ENCODE measurements at regions not wholly inside any gene's neighbourhood (a gene's known extent, or its start where the extent isn't known, plus 50 kb on each side); places are given as distances from the start of the nearest gene placed in this dataset.

DNA sequence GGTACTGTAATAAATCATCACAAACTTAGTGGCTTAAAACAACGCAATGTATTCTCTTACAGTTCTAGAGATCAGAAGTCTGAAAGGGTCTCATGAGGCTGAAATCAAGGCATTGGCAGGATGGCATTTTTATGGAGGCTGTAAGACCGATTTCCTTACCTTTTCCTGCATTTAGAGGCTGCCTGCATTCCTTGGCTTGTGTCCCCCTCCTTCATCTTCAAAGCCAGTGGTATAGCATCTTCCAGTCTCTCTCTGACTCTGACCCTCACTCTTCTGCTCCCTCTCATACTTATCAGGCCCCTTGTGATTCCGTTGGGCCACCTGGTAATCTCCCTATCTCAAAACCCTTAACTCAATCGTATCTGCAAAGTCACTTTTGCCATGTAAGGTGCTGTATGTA is 258.2 kb upstream of the JADE1 start:
- H3K27me3 ChIP-seq (ENCODE audit: insufficient read depth, low read length, poor library complexity, severe bottlenecking): no peaks in the 10 kb centered on the region
- peaks cover 8 to 16% of the 10 kb centered on the region in 2 donors for H3K27me3 Mint-ChIP-seq
- no peaks in the 10 kb centered on the region for H3K9me3 ChIP-seq (ENCODE audit: low read length)
- ChIA-PET POLR2A (no interaction called here), CTCF (no interaction called here)
- no peak overlapping the region for H3K4me3 Mint-ChIP-seq
- no peak overlapping the region for H3K4me3 ChIP-seq (ENCODE audit: low read length)
- no peak overlapping the region for H3K27ac Mint-ChIP-seq
- peaks cover 11 to 18% (median 16%) of the 10 kb centered on the region in 3 donors for H3K4me1 Mint-ChIP-seq
- peaks cover 7% of the 10 kb centered on the region for H3K4me1 ChIP-seq (ENCODE audit: insufficient read depth, low read length)
- DNase-seq: no peak
- peaks cover 0 to 5% (median 0%) of the 10 kb centered on the region in 3 donors for H3K36me3 Mint-ChIP-seq
- no peak overlapping the region for H3K27ac ChIP-seq (ENCODE audit: low read depth, low read length)
- H3K9me3 Mint-ChIP-seq: no peaks in the 10 kb centered on the region
- no peaks in the 10 kb centered on the region for H3K36me3 ChIP-seq (ENCODE audit: insufficient read depth, low read length)

DNA sequence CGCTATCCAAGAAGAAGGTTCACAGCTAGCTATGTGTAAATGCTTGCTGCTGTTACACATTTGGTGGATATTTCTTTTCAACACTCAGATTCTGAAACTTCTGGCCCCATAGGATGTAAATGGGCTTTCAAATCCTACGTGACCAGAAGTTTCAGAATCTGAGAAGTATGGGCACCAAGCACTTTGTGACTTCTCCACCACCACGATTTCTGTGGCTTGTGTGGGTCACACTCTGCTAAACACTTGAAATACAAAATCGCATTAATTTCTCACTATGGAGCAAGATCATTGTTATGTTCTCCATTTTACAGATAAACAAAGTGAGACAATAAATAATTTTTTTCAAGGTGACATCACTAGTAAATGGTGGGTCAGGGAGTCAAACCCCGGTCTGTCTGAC is 259.4 kb upstream of the JADE1 start:
- DNase-seq: no peak
- Mint-ChIP-seq H3K36me3 (peaks cover 0 to 5% (median 0%) of the 10 kb centered on the region in 3 donors), H3K9me3 (no peaks in the 10 kb centered on the region), H3K27ac (no peak overlapping the region), H3K4me1 (peaks cover 11 to 18% (median 16%) of the 10 kb centered on the region in 3 donors), H3K4me3 (no peak overlapping the region), H3K27me3 (peaks cover 8 to 16% of the 10 kb centered on the region in 2 donors)
- H3K27ac ChIP-seq (ENCODE audit: low read depth, low read length): no peak overlapping the region
- H3K27me3 ChIP-seq (ENCODE audit: insufficient read depth, low read length, poor library complexity, severe bottlenecking): no peaks in the 10 kb centered on the region
- ChIA-PET CTCF (no interaction called here), POLR2A (no interaction called here)
- no peaks in the 10 kb centered on the region for H3K36me3 ChIP-seq (ENCODE audit: insufficient read depth, low read length)
- no peak overlapping the region for H3K4me3 ChIP-seq (ENCODE audit: low read length)
- peaks cover 7% of the 10 kb centered on the region for H3K4me1 ChIP-seq (ENCODE audit: insufficient read depth, low read length)
- H3K9me3 ChIP-seq (ENCODE audit: low read length): no peaks in the 10 kb centered on the region

DNA sequence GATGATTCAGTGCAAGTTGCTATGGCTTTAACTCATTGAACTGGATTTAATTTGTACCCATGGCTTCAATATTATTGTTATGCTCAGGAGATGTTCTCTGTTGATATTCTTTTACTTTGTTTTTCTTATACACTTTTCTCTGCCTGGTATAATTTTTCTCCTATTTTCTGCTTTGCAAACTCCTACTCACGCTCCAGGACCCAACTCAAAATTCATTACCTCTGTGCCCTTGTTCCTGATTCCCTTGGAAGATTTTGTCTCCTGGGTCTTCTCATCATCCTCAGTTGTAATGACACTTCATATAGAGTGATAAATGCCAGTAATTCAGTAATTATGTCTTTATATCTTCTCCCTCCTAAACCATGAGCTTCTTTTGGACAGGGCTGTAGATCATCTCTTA is 259.9 kb upstream of the JADE1 start:
- H3K9me3 Mint-ChIP-seq: no peaks in the 10 kb centered on the region
- H3K9me3 ChIP-seq (ENCODE audit: low read length): no peaks in the 10 kb centered on the region
- no peaks in the 10 kb centered on the region for H3K36me3 ChIP-seq (ENCODE audit: insufficient read depth, low read length)
- ChIA-PET POLR2A (no interaction called here), CTCF (no interaction called here)
- H3K27me3 Mint-ChIP-seq: peaks cover 10 to 16% of the 10 kb centered on the region in 2 donors
- DNase-seq: no peak
- H3K4me1 ChIP-seq (ENCODE audit: insufficient read depth, low read length): peaks cover 7% of the 10 kb centered on the region
- no peak overlapping the region for H3K4me3 Mint-ChIP-seq
- H3K4me3 ChIP-seq (ENCODE audit: low read length): no peak overlapping the region
- peaks cover 11 to 18% (median 16%) of the 10 kb centered on the region in 3 donors for H3K4me1 Mint-ChIP-seq
- peaks cover 0 to 5% (median 0%) of the 10 kb centered on the region in 3 donors for H3K36me3 Mint-ChIP-seq
- H3K27ac ChIP-seq (ENCODE audit: low read depth, low read length): no peak overlapping the region
- H3K27me3 ChIP-seq (ENCODE audit: insufficient read depth, low read length, poor library complexity, severe bottlenecking): no peaks in the 10 kb centered on the region
- H3K27ac Mint-ChIP-seq: no peak overlapping the region

DNA sequence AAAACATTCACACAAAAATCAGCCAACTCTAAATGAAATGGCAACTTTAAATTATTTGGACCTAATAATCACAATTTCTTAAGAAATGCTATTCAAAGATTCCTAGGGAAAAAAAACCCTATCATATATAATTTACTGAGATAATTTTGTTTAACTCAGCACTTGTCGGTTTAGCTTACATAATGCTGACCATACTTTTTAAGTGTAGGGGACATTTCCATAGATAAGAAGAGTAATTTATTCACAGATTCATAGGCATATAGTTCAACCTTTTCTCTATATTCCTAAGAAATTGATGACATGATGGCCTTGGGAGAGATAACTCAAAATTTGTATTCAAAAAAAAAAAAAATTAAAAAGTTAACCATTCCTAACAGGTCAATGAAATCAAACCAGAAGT is 260.8 kb upstream of the PGRMC2 start:
- Histone ChIP-seq H3K36me3 (ENCODE audit: insufficient read depth, low read length) (no peaks in the 10 kb centered on the region), H3K4me3 (ENCODE audit: low read length) (no peak overlapping the region), H3K9me3 (ENCODE audit: low read length) (no peaks in the 10 kb centered on the region), H3K4me1 (ENCODE audit: insufficient read depth, low read length) (no peaks in the 10 kb centered on the region), H3K27ac (ENCODE audit: low read depth, low read length) (no peak overlapping the region), H3K27me3 (ENCODE audit: insufficient read depth, low read length, poor library complexity, severe bottlenecking) (no peaks in the 10 kb centered on the region)
- ChIA-PET POLR2A (no interaction called here), CTCF (no interaction called here)
- Mint-ChIP-seq H3K27me3 (peaks cover 10 to 16% of the 10 kb centered on the region in 2 donors), H3K36me3 (peaks cover 0 to 5% (median 0%) of the 10 kb centered on the region in 3 donors), H3K27ac (no peak overlapping the region), H3K9me3 (no peaks in the 10 kb centered on the region), H3K4me3 (no peak overlapping the region), H3K4me1 (peaks cover 7 to 10% (median 9%) of the 10 kb centered on the region in 3 donors)
- no peak for DNase-seq

DNA sequence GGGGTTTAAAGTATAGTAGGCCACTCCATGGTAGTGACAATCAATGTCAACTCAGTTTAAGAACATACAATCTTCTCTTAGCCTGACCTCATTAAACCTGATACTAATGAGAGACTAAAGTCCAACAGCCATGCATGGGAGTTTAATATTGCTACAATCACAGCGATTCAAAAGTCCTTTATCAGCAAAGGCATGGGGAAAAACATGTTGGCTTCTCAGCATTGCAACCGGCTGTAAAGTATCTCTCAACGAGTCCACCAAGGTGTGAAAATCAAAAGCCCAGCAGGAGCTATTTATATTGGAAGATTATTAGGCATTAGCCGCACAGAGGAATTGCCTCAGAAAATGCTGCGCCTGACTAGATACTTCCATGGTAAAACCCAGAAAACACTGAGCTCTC is 256.7 kb upstream of the PGRMC2 start:
- Histone ChIP-seq H3K27me3 (ENCODE audit: insufficient read depth, low read length, poor library complexity, severe bottlenecking) (no peaks in the 10 kb centered on the region), H3K27ac (ENCODE audit: low read depth, low read length) (no peak overlapping the region), H3K36me3 (ENCODE audit: insufficient read depth, low read length) (no peaks in the 10 kb centered on the region), H3K4me1 (ENCODE audit: insufficient read depth, low read length) (no peaks in the 10 kb centered on the region), H3K9me3 (ENCODE audit: low read length) (no peaks in the 10 kb centered on the region), H3K4me3 (ENCODE audit: low read length) (no peak overlapping the region)
- ChIA-PET POLR2A (no interaction called here), CTCF (interaction anchor here (1.7 kb wide), 1 partner anchor 10 kb away, joined by 4 read pairs; no protein-coding TSS in a partner anchor)
- Mint-ChIP-seq H3K9me3 (no peaks in the 10 kb centered on the region), H3K4me3 (no peak overlapping the region), H3K27ac (no peak overlapping the region), H3K4me1 (no peaks in the 10 kb centered on the region), H3K27me3 (peaks cover 8 to 14% of the 10 kb centered on the region in 2 donors), H3K36me3 (no peaks in the 10 kb centered on the region)
- DNase-seq: no peak

DNA sequence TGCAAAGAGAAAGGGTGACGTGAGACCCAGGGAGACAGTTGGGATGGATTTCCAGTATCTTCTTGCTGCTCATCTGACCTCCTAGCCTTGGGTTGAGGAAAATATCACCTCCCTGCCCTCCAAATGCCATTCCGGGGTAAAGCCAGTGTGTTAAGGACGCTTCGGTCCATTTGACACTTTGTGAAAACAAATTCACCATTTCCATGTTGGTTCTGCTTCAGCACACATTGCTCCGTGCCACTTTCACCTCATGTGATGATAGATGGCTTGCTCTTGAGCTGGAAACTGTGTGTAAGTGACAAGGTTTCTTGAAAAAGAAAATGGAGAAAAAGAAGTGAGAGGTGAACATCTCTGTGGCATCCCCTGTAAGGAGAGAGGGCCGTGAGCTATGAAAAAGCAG is 256.1 kb upstream of the PGRMC2 start:
- H3K27me3 ChIP-seq (ENCODE audit: insufficient read depth, low read length, poor library complexity, severe bottlenecking): no peaks in the 10 kb centered on the region
- Mint-ChIP-seq H3K4me1 (no peaks in the 10 kb centered on the region), H3K4me3 (no peak overlapping the region), H3K27ac (no peak overlapping the region), H3K27me3 (peaks cover 11 to 12% of the 10 kb centered on the region in 2 donors), H3K36me3 (no peaks in the 10 kb centered on the region), H3K9me3 (no peaks in the 10 kb centered on the region)
- DNase-seq: no peak
- no peaks in the 10 kb centered on the region for H3K4me1 ChIP-seq (ENCODE audit: insufficient read depth, low read length)
- H3K27ac ChIP-seq (ENCODE audit: low read depth, low read length): no peak overlapping the region
- POLR2A ChIA-PET: no interaction called here
- no peaks in the 10 kb centered on the region for H3K36me3 ChIP-seq (ENCODE audit: insufficient read depth, low read length)
- no peak overlapping the region for H3K4me3 ChIP-seq (ENCODE audit: low read length)
- CTCF ChIA-PET: no interaction called here
- no peaks in the 10 kb centered on the region for H3K9me3 ChIP-seq (ENCODE audit: low read length)

DNA sequence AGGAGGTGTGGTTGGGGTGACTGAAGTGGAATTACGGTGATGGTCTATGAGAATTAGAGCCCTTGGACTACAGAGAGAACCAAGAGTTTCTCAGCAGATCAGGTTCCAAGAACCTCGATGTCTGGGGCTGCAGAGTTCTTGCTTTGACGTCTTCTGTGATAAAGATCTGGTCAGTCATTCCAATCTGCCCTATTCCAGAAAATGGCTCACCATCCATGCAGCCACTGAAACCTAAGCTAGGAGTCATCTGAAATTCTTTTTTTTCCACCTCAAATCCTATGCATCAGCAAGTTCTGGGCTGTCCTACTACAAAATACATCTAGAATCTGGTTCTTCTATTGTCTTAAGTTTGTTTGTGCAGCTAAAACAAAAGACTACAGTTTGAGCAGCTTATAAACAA is 254.4 kb upstream of the PGRMC2 start:
- H3K27me3 Mint-ChIP-seq: peaks cover 14 to 15% of the 10 kb centered on the region in 2 donors
- no peaks in the 10 kb centered on the region for H3K9me3 Mint-ChIP-seq
- H3K36me3 Mint-ChIP-seq: no peaks in the 10 kb centered on the region
- H3K4me3 Mint-ChIP-seq: no peak overlapping the region
- Histone ChIP-seq H3K27ac (ENCODE audit: low read depth, low read length) (no peak overlapping the region), H3K4me3 (ENCODE audit: low read length) (no peak overlapping the region), H3K9me3 (ENCODE audit: low read length) (no peaks in the 10 kb centered on the region), H3K27me3 (ENCODE audit: insufficient read depth, low read length, poor library complexity, severe bottlenecking) (no peaks in the 10 kb centered on the region), H3K4me1 (ENCODE audit: insufficient read depth, low read length) (no peaks in the 10 kb centered on the region), H3K36me3 (ENCODE audit: insufficient read depth, low read length) (no peaks in the 10 kb centered on the region)
- ChIA-PET CTCF (no interaction called here), POLR2A (no interaction called here)
- DNase-seq: no peak
- no peak overlapping the region for H3K27ac Mint-ChIP-seq
- H3K4me1 Mint-ChIP-seq: no peaks in the 10 kb centered on the region

DNA sequence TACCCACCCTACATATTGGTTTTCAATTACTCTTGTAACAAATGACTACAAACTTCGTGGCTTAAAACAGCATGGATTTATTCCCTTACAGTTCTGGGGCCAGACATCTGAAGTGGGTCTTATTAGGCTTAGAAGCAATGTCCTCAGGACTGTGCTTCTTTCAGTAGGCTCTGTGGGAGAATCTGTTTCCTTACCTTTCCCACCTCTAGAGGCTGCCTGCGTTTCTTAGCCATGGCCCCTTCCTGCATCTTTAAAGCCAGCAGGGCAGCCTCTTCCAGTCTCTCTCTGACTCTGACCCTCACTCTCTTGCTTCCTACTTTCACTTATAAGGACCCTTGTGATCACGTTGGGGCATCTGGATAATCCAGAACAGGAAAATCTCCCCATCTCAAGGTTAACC is 252.5 kb upstream of the PGRMC2 start:
- no peak overlapping the region for H3K27ac ChIP-seq (ENCODE audit: low read depth, low read length)
- H3K36me3 ChIP-seq (ENCODE audit: insufficient read depth, low read length): no peaks in the 10 kb centered on the region
- Mint-ChIP-seq H3K27me3 (peaks cover 11 to 23% of the 10 kb centered on the region in 2 donors), H3K4me3 (no peak overlapping the region), H3K9me3 (no peaks in the 10 kb centered on the region), H3K36me3 (no peaks in the 10 kb centered on the region), H3K27ac (no peak overlapping the region), H3K4me1 (no peaks in the 10 kb centered on the region)
- no peak for DNase-seq
- H3K4me1 ChIP-seq (ENCODE audit: insufficient read depth, low read length): no peaks in the 10 kb centered on the region
- H3K9me3 ChIP-seq (ENCODE audit: low read length): no peaks in the 10 kb centered on the region
- CTCF ChIA-PET: no interaction called here
- no peaks in the 10 kb centered on the region for H3K27me3 ChIP-seq (ENCODE audit: insufficient read depth, low read length, poor library complexity, severe bottlenecking)
- POLR2A ChIA-PET: no interaction called here
- H3K4me3 ChIP-seq (ENCODE audit: low read length): no peak overlapping the region
